Fibroblast of the aortic adventitia (primary cell): ENCODE measurements at regions not wholly inside any gene's neighbourhood (a gene's known extent, or its start where the extent isn't known, plus 50 kb on each side); places are given as distances from the start of the nearest gene placed in this dataset.

Experiments
- DNase-seq: peaks from one replicate; pipeline ENCODE4 v3.0.0-alpha.2; 2010; ENCODE audit warnings: low read depth
- H3K4me3 ChIP-seq: 2 replicates; pipeline ENCODE4 v1.5.1; 2011; ENCODE audit warnings: low read depth, mild to moderate bottlenecking, control low read depth, low read length, moderate library complexity
- CTCF ChIP-seq: IDR thresholded peaks from 2 replicates; pipeline ENCODE4 v1.5.1; 2011; ENCODE audit warnings: mild to moderate bottlenecking, low read length, control low read depth, inconsistent platforms; ENCODE audit not compliant: insufficient read depth

GRCh38 chr18:69291755-69292154 lies 108.9 kb upstream of the DOK6 start:
- DNase-seq, result no peak
- no peak for TF ChIP-seq CTCF
- H3K4me3 ChIP-seq, result no peak overlapping the region

- no peak overlapping the region for H3K4me3 ChIP-seq
- no peak for DNase-seq
- no peak for TF ChIP-seq CTCF
These were observed 100.5 kb upstream of the DOK6 start for GRCh38 chr18:69300185-69300584.

- no peak overlapping the region for H3K4me3 ChIP-seq
- DNase-seq, result no peak
- TF ChIP-seq CTCF, result no peak
These were observed 92.1 kb upstream of the DOK6 start for GRCh38 chr18:69308619-69309018.

- no peak for TF ChIP-seq CTCF
- no peak for DNase-seq
These were observed 74.6 kb upstream of the DOK6 start for GRCh38 chr18:69326094-69326493.

GRCh38 chr18:69328086-69328485 lies 72.6 kb upstream of the DOK6 start:
- DNase-seq, result no peak
- no peak overlapping the region for H3K4me3 ChIP-seq
- no peak for TF ChIP-seq CTCF

More at GRCh38 chr18:69326094-69326493, 74.6 kb upstream of the DOK6 start:
- no peak overlapping the region for H3K4me3 ChIP-seq

- no peak for DNase-seq
- H3K4me3 ChIP-seq, result no peak overlapping the region
- TF ChIP-seq CTCF, result no peak
These were observed 70.2 kb upstream of the DOK6 start for GRCh38 chr18:69330385-69331005.
